ENCODE measurements at regions not wholly inside any gene's neighbourhood (a gene's known extent, or its start where the extent isn't known, plus 50 kb on each side); places are given as distances from the start of the nearest gene placed in this dataset.

DNA sequence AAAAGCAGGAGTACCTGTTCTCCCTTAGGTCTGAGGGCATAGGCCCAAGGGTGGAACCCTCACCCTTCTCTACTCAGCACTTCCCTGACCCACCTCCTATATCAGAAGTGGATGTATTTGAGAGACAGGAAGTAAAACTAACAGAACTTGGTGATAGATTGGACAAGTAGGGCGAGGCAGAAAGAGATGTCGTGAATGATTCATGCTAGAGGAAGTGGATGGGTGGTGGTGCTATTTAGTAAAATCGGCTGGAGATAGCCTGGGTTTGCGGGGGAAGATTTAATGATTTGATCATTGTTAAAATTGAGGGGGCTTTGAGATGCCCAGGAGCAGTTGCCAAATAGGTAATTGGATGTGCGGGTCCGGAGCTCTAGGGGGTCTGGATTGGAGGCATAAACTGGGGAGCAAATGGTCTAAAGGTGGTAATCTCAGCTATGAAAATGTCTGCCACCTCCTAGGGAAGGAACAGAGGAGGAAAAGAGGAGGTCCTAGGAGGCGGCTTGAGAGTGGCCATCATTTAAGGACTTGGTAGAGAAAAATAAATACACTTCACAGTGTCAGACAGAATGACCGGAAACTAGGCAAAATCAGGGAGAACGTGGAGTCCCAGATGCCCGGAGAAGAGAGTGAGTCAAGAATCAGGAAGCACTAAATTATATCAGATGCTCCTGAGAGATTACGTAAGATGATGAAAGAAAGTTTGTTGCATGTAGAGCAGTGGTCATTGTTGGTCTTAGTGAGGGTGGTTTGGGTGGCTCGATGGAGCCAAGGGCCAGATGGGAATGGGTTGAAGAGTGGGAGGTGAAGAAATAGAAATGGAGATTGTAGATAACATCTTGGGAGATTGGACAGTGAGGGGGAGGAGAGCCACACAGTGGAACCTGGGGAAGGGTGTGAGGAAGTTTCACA is 142.0 kb downstream of the CEP57L1 start (continued):
- TF ChIP-seq, protein P1, sequence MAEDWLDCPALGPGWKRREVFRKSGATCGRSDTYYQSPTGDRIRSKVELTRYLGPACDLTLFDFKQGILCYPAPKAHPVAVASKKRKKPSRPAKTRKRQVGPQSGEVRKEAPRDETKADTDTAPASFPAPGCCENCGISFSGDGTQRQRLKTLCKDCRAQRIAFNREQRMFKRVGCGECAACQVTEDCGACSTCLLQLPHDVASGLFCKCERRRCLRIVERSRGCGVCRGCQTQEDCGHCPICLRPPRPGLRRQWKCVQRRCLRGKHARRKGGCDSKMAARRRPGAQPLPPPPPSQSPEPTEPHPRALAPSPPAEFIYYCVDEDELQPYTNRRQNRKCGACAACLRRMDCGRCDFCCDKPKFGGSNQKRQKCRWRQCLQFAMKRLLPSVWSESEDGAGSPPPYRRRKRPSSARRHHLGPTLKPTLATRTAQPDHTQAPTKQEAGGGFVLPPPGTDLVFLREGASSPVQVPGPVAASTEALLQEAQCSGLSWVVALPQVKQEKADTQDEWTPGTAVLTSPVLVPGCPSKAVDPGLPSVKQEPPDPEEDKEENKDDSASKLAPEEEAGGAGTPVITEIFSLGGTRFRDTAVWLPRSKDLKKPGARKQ (CRISPR knock-in tag; IDR thresholded peaks at IDR 0.05): no peak
- TF ChIP-seq C11orf30 (IDR thresholded peaks at IDR 0.05; ENCODE audit: low read depth): peak; percentile 12; the same call in 1 of the 2 replicates
- TF ChIP-seq ZNF174 (CRISPR knock-in tag; IDR thresholded peaks at IDR 0.05): no peak
- TF ChIP-seq FOXA1 (IDR thresholded peaks at IDR 0.05; ENCODE audit: borderline replicate concordance): no peak
- TF ChIP-seq PCBP1 (IDR thresholded peaks at IDR 0.05; ENCODE audit: low read depth, low read length, poor library complexity, severe bottlenecking): no peak
- TF ChIP-seq ZNF561 (CRISPR knock-in tag; conservative IDR thresholded peaks at IDR 0.05): no peak
- no peak for TF ChIP-seq KLF13 (tag; IDR thresholded peaks at IDR 0.05; ENCODE audit: borderline replicate concordance, low read depth)
- TF ChIP-seq, protein P2, sequence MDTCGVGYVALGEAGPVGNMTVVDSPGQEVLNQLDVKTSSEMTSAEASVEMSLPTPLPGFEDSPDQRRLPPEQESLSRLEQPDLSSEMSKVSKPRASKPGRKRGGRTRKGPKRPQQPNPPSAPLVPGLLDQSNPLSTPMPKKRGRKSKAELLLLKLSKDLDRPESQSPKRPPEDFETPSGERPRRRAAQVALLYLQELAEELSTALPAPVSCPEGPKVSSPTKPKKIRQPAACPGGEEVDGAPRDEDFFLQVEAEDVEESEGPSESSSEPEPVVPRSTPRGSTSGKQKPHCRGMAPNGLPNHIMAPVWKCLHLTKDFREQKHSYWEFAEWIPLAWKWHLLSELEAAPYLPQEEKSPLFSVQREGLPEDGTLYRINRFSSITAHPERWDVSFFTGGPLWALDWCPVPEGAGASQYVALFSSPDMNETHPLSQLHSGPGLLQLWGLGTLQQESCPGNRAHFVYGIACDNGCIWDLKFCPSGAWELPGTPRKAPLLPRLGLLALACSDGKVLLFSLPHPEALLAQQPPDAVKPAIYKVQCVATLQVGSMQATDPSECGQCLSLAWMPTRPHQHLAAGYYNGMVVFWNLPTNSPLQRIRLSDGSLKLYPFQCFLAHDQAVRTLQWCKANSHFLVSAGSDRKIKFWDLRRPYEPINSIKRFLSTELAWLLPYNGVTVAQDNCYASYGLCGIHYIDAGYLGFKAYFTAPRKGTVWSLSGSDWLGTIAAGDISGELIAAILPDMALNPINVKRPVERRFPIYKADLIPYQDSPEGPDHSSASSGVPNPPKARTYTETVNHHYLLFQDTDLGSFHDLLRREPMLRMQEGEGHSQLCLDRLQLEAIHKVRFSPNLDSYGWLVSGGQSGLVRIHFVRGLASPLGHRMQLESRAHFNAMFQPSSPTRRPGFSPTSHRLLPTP (IDR thresholded peaks at IDR 0.05; ENCODE audit: borderline replicate concordance, extremely low read depth, insufficient read length): no peak
- TF ChIP-seq, protein P3, sequence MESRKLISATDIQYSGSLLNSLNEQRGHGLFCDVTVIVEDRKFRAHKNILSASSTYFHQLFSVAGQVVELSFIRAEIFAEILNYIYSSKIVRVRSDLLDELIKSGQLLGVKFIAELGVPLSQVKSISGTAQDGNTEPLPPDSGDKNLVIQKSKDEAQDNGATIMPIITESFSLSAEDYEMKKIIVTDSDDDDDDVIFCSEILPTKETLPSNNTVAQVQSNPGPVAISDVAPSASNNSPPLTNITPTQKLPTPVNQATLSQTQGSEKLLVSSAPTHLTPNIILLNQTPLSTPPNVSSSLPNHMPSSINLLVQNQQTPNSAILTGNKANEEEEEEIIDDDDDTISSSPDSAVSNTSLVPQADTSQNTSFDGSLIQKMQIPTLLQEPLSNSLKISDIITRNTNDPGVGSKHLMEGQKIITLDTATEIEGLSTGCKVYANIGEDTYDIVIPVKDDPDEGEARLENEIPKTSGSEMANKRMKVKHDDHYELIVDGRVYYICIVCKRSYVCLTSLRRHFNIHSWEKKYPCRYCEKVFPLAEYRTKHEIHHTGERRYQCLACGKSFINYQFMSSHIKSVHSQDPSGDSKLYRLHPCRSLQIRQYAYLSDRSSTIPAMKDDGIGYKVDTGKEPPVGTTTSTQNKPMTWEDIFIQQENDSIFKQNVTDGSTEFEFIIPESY (CRISPR knock-in tag; IDR thresholded peaks at IDR 0.05): no peak
- TF ChIP-seq ARHGAP35 (IDR thresholded peaks at IDR 0.05; ENCODE audit: partially characterized antibody): no peak
- TF ChIP-seq, protein P4, sequence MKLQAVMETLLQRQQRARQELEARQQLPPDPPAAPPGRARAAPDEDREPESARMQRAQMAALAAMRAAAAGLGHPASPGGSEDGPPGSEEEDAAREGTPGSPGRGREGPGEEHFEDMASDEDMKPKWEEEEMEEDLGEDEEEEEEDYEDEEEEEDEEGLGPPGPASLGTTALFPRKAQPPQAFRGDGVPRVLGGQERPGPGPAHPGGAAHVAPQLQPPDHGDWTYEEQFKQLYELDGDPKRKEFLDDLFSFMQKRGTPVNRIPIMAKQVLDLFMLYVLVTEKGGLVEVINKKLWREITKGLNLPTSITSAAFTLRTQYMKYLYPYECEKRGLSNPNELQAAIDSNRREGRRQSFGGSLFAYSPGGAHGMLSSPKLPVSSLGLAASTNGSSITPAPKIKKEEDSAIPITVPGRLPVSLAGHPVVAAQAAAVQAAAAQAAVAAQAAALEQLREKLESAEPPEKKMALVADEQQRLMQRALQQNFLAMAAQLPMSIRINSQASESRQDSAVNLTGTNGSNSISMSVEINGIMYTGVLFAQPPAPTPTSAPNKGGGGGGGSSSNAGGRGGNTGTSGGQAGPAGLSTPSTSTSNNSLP (IDR thresholded peaks at IDR 0.05; ENCODE audit: borderline replicate concordance, low read depth, low read length): no peak
- no peak for TF ChIP-seq CBX8 (IDR thresholded peaks at IDR 0.05; ENCODE audit: borderline replicate concordance, extremely low read depth, low read depth, low read length, poor library complexity, severe bottlenecking)
- TF ChIP-seq ETV1 (tag; conservative IDR thresholded peaks at IDR 0.05; ENCODE audit: low read depth): peak; percentile 86
- TF ChIP-seq, protein P5, sequence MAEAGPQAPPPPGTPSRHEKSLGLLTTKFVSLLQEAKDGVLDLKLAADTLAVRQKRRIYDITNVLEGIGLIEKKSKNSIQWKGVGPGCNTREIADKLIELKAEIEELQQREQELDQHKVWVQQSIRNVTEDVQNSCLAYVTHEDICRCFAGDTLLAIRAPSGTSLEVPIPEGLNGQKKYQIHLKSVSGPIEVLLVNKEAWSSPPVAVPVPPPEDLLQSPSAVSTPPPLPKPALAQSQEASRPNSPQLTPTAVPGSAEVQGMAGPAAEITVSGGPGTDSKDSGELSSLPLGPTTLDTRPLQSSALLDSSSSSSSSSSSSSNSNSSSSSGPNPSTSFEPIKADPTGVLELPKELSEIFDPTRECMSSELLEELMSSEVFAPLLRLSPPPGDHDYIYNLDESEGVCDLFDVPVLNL (CRISPR knock-in tag; IDR thresholded peaks at IDR 0.05; ENCODE audit: low read depth): no peak

Measured in K562 (cell line).